Bone marrow (tissue), 2 donors: ENCODE measurements at regions not wholly inside any gene's neighbourhood (a gene's known extent, or its start where the extent isn't known, plus 50 kb on each side); places are given as distances from the start of the nearest gene placed in this dataset.

ENCODE experiments used
- DNase-seq, 2 donors: peaks; one replicate each; lab custom pipeline; 2025; lab: John Stamatoyannopoulos, UW

DNA sequence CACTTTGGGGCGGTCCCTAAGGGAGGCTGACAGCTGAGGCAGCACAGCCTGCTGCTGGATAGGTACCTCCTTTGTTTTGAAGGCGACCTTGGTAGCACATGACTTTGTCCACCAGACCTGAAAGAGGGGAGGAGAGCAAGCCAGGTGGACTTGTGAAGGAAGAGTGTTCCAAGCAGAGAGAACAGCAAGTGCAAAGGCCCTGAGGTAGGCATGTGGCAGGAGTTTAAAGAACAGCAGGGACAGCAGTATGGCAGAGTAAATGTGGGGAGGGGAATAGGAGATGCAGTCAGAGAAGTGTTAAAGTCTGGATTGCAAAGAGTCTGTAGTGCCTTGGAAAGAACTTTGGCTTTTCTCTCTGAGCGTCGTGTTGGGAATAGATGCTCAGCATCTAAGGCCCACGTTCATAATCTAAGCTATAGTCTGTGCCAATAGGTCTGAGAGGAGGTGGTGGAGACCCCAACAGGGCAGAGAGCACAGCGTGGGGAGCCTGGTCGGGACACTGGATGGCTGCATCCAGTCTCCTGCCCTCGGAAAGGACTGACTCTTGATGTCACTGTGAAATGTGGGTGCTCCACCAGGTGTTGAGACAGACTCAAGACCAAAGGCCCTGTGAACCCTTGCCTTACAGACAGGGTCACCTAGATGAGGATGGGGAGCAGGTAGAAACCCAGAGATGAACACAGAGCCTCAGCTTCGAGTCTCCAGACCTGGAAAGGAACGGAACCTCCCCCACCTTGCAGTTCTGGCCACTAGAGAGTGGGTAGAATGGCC is 242.1 kb upstream of the PWP1 start:
- DNase-seq = no peak

- no peak for DNase-seq
Measured at GRCh38 chr12:107444771-107445170, 240.8 kb upstream of the PWP1 start.

GRCh38 chr12:107446476-107446875 is 239.1 kb upstream of the PWP1 start:
- DNase-seq = no peak

DNA sequence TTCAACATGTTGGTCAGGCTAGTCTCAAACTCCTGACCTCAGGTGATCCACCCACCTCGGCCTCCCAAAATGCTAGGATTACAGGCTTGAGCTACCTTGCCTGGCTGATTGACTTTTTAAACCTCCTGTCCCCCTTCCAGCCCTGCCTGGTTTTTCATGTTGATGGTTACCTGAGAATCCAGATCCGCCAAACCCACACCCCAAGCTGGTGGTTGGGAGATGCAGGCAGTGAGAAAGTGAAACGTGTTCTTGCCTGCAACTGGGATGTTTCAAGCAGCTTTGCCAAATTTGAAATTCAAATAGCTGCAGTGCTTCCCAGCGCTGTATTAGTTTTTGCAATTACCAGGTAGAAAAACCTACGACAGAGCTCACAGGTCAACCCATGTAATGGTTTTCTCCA is 238.3 kb upstream of the PWP1 start:
- DNase-seq = no peak

- no peak for DNase-seq
Measured at GRCh38 chr12:107448198-107448597, 237.4 kb upstream of the PWP1 start.

- DNase-seq = no peak
Measured at GRCh38 chr12:107449891-107450290, 235.7 kb upstream of the PWP1 start.

DNA sequence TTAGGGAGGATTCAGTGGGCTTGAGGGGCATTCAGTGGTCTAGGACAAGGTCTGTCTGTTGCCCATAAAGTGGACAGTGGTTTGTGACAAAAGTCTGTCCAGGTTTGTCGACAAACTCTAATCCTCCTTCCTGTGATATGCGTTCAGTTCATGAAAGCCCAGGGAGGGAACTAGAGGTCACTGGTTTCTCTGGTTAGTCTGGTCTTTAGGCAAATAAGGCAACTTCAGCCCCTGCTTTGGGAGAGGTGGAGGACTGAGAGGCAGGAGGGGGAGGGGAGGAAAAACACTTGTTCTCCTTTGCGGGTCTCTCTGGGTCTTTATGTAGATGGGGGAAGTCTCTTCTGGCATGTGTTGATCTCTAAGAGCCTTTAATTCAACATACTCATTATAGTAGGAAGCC is 235.1 kb upstream of the PWP1 start:
- DNase-seq = no peak

DNA sequence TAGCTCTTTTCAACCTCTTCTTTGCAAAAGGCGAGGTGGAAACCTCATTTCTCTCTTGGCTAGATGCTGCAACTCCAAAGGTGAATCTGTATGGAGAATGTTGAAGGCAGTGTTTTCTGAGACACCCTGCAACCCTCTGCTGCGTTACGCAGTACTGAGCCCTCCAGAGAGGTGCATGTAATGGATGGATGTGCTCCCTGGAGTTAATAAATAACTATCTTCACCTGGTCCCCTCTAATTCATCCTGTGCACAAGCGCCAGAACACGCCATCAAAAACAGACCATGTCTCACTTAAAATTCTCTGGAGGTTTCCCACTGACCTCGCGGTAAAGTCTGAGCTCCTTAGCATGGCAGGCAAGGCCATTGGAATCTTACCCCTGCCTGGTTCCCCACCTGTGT is 234.4 kb upstream of the PWP1 start:
- no peak for DNase-seq

- DNase-seq = no peak
Measured at GRCh38 chr12:107454109-107454830, 231.3 kb upstream of the PWP1 start.

DNA sequence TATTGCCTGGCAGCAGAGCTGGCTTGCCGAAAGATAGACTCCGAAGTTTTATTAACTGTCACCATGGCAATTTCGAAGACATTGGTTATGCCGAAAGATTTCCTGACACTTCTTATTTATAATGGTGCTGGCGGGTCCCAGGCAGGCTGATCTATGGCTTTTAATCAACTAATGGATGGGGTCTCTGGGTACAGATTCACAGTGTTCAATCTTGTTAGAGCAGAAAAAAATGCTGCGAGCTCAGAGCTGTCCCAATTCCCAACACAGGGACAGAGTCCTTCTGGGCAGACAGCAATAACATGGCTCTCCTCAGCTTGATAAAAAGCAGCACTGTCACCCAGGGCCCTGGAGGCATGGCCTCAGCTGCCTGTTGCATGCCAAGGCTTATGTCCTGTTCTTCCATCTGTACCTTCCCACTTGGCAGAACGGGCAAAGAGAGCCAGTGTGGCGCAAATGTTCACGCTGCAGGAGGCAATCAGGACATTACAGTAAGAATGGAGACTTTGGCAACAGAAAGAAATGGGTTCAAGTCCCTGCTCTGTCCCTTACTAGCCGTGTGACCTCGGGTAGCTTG is 228.2 kb upstream of the PWP1 start:
- no peak for DNase-seq

DNA sequence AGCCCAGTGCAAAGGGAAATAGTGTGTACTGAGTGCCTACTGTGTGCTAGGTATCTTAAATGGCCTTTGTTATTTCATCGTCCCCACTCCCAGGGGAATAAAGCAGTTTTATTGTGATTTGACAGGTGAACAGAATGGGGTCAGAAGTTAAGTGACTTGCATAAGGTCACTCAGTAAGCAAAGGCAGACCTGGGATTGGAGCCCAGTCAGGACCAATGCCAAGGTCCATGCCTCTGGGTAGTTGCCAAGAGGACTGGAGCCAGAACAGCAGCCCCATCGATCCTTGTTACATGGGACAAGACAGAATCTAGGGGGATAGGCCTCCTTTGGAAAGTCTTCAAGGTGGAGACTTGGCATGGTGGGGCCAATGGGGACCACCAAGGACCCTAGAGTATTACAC is 227.4 kb upstream of the PWP1 start:
- DNase-seq = no peak

GRCh38 chr12:107458990-107459389 is 226.6 kb upstream of the PWP1 start:
- no peak for DNase-seq

GRCh38 chr12:107459641-107460040 is 226.0 kb upstream of the PWP1 start:
- DNase-seq = no peak

- no peak for DNase-seq
Measured at GRCh38 chr12:107461222-107461975, 224.2 kb upstream of the PWP1 start.

DNA sequence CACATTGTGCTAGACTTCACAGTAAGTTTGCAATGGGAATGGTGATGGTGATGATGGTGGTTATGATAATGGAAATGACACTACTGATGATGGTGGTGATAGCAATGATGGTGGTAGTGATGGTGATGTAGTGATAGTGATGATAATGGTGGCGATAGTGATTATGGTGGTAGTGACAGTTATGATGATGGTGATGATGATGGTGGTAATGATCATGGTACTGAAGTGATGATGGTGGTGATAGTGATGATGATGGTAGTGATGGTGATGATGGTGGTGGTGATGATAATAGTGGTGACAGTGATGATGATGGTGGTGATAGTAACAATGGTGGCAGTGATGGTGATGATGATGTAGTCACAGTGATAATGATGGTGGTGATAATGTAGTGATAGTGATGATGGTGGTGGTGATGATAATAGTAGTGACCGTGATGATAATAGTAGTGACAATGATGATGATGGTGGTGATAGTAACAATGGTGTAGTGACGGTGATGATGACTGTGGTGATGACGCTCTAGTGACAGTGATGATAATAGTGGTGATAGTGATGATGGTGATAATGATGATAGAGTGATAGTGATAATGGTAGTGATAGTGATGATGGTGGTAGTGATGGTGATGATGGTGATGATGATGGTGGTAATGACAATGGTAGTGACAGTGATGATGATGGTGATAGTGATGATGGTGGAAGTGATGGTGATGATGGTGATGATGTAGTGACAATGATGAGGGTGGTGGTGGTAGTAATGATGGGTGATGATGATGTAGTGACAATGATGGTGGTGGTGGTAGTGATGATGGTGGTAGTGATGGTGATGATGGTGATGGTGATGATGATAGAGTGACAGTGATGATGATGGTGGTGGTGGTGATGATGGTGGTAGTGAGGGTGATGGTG is 222.9 kb upstream of the PWP1 start:
- no peak for DNase-seq

GRCh38 chr12:107464644-107465043 is 221.0 kb upstream of the PWP1 start:
- DNase-seq = no peak

DNA sequence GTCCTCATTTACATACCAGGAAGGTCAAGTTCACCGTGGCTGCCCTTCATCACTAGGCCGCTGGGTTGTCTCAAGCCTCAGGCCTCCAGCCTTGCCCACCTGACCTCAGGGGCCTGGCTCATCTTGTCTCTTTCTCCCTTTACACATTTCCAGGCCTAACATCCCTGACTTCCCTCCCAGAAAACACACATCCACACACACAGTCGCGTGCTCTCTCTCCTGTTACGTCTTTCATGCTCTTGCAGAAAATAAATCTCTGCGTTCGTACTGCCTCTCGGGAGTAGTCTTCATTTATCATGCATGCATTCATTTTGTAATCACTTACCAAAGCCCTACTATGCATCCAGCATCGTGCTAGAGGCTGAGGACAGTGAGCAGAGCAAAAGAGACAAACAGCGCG is 220.0 kb upstream of the PWP1 start:
- DNase-seq = no peak

DNA sequence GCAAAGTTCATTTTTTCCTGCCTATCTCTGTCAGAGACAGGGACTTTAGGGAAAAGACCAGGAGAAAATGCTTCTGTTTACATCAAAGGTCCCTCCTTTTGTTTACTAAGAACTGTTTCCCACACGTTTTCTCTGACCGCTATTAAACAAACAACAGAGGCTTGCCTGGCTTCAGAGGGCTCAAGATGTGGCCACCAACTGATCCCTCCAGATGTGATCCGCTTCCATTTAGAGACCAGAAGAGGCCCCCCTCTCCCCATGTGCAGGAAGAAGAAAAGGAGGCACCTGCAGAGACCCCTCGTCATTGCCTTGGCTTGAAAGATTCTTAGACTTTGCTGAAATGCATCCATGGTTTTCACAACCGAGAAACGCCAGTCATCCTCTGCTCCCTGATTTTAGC is 217.9 kb upstream of the PWP1 start:
- DNase-seq = no peak

- no peak for DNase-seq
Measured at GRCh38 chr12:107468182-107468581, 217.4 kb upstream of the PWP1 start.

- no peak for DNase-seq
Measured at GRCh38 chr12:107469011-107469410, 216.6 kb upstream of the PWP1 start.

DNA sequence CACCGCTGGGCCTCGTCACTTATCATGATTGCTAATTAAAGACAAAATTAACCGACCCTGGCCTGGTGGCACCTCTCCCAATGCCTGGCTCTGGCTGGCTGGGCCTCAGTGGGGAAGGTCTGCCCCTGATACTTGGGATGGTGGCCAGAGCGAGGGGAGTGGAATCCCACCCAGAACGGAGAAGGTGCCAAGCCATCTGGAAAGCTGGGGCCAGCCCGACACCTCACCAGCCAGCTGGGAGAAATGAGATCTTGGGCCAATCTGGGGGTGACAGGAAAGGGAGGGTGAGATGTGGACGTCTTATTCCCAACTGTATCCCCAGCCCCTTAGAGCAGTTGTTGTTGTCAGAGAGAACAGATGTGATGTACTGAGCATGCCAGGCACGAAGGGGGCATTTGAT is 215.0 kb upstream of the PWP1 start:
- no peak for DNase-seq

DNA sequence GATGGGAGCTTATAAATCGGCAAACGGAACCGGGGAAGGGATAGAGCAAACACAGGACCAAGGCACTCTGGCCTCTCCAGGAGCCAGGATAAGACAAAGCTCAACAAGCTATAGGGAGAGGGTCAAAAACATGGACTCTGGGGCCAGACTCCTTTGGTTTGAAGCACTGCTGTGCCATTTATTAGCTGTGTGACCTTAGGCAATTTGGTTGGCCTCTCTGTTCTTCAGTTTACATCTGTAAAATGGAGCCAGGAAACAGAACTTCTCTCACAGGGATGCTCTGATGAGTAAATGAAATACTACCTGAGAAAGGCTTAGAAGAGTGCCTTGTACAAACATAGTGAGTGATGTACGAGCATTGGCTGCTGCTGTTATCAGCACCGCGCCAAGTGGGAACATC is 213.3 kb upstream of the PWP1 start:
- DNase-seq = no peak
